DND-41 (cell line): ENCODE measurements at regions not wholly inside any gene's neighbourhood (a gene's known extent, or its start where the extent isn't known, plus 50 kb on each side); places are given as distances from the start of the nearest gene placed in this dataset.

Experiments
- ATAC-seq: fragments of 200-7000 bp; cut with Tn5 transposase; 3 replicates; pipeline ENCODE4 v1.9.1; 2021; ENCODE audit warnings: low read depth; ENCODE audit not compliant: insufficient read depth
- DNase-seq: peaks from one replicate; pipeline ENCODE4 v3.0.0-alpha.2; 2020
- H2AFZ ChIP-seq: 2 replicates; pipeline ENCODE4 v1.6.0; 2012; ENCODE audit warnings: low read depth, low read length
- H3K27ac ChIP-seq: 2 replicates; pipeline ENCODE4 v1.5.1; 2012; ENCODE audit warnings: low read length, inconsistent platforms
- H3K27me3 ChIP-seq: fragments of 200-600 bp; sonication (generic); 2 replicates; pipeline ENCODE4 v1.6.0; 2012; ENCODE audit warnings: low read length, mild to moderate bottlenecking, inconsistent platforms; ENCODE audit not compliant: insufficient read depth, poor library complexity
- H3K36me3 ChIP-seq: 2 replicates; pipeline ENCODE4 v1.5.1; 2012; ENCODE audit warnings: low read length, inconsistent platforms; ENCODE audit not compliant: insufficient read depth
- H3K4me1 ChIP-seq: 2 replicates; pipeline ENCODE4 v1.5.1; 2012; ENCODE audit warnings: mild to moderate bottlenecking, low read length; ENCODE audit not compliant: insufficient read depth
- H3K4me2 ChIP-seq: 2 replicates; pipeline ENCODE4 v1.6.0; 2012; ENCODE audit warnings: mild to moderate bottlenecking, moderate library complexity, low read length, inconsistent platforms; ENCODE audit not compliant: insufficient read depth
- H3K4me3 ChIP-seq, 2 experiments: fragments of 200-600 bp in 1 of 2; shearing (Covaris generic) in 1 of 2; 2 replicates each; pipeline ENCODE4 v1.5.1; 2012 to 2016; ENCODE audit warnings: inconsistent platforms in 2 of 2, low read length in 2 of 2, mild to moderate bottlenecking in 2 of 2, low read depth in 1 of 2, moderate library complexity in 1 of 2
- H3K79me2 ChIP-seq: 2 replicates; pipeline ENCODE4 v1.6.0; 2012; ENCODE audit warnings: low read length, inconsistent platforms; ENCODE audit not compliant: insufficient read depth
- H3K9ac ChIP-seq: 2 replicates; pipeline ENCODE4 v1.6.0; 2012; ENCODE audit warnings: low read depth, mild to moderate bottlenecking, inconsistent platforms, low read length, moderate library complexity
- H3K9me3 ChIP-seq: 2 replicates; pipeline ENCODE4 v1.5.1; 2012; ENCODE audit warnings: low read length, moderate library complexity, mild to moderate bottlenecking, inconsistent platforms; ENCODE audit not compliant: insufficient read depth, severe bottlenecking
- H4K20me1 ChIP-seq: 2 replicates; pipeline ENCODE4 v1.6.0; 2012; ENCODE audit warnings: low read length; ENCODE audit not compliant: insufficient read depth
- EZH2 ChIP-seq: IDR thresholded peaks from 3 replicates; pipeline ENCODE4 v1.6.1; 2012; ENCODE audit warnings: borderline replicate concordance, low read depth, mild to moderate bottlenecking, moderate library complexity, low read length, inconsistent platforms; ENCODE audit not compliant: severe bottlenecking
- TF ChIP-seq, protein P1 (sequence below): IDR thresholded peaks from 2 replicates; pipeline ENCODE4 v1.5.1; 2012; ENCODE audit warnings: borderline replicate concordance, low read length, moderate library complexity, mild to moderate bottlenecking; ENCODE audit not compliant: poor library complexity, severe bottlenecking; ENCODE audit errors: extremely low read depth

DNA sequence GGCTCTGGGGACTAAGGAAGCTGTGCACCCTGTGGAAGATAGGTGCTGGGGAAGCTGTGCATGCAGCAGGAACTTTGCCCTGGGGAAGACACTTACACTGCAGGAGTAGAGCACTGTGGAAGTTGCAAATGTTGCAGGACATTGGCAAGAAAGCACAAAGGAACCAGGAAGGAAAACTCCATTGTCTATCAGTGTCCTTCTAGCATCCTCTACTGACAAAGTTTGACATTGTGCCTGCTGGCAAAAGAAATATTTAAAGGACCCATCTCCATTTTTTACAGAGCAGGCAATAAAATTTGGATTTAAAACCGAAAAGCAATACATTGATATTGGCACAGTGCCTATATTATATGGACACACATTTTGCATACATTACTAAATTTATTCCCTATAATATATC is 394.1 kb downstream of the PBX1 start:
- Histone ChIP-seq H3K27ac (no peak overlapping the region), H4K20me1 (no peaks in the 10 kb centered on the region), H3K4me3 (no peak overlapping the region), H3K9ac (no peak overlapping the region), H3K9me3 (peaks cover 4% of the 10 kb centered on the region), H2AFZ (no peak overlapping the region), H3K36me3 (no peaks in the 10 kb centered on the region), H3K4me2 (no peak overlapping the region), H3K27me3 (peaks cover 3% of the 10 kb centered on the region), H3K79me2 (no peaks in the 10 kb centered on the region), H3K4me1 (no peaks in the 10 kb centered on the region)
- ATAC-seq, result no peak
- DNase-seq, result no peak
- TF ChIP-seq EZH2, result no peak
- TF ChIP-seq, protein P1, sequence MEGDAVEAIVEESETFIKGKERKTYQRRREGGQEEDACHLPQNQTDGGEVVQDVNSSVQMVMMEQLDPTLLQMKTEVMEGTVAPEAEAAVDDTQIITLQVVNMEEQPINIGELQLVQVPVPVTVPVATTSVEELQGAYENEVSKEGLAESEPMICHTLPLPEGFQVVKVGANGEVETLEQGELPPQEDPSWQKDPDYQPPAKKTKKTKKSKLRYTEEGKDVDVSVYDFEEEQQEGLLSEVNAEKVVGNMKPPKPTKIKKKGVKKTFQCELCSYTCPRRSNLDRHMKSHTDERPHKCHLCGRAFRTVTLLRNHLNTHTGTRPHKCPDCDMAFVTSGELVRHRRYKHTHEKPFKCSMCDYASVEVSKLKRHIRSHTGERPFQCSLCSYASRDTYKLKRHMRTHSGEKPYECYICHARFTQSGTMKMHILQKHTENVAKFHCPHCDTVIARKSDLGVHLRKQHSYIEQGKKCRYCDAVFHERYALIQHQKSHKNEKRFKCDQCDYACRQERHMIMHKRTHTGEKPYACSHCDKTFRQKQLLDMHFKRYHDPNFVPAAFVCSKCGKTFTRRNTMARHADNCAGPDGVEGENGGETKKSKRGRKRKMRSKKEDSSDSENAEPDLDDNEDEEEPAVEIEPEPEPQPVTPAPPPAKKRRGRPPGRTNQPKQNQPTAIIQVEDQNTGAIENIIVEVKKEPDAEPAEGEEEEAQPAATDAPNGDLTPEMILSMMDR, result no peak

DNA sequence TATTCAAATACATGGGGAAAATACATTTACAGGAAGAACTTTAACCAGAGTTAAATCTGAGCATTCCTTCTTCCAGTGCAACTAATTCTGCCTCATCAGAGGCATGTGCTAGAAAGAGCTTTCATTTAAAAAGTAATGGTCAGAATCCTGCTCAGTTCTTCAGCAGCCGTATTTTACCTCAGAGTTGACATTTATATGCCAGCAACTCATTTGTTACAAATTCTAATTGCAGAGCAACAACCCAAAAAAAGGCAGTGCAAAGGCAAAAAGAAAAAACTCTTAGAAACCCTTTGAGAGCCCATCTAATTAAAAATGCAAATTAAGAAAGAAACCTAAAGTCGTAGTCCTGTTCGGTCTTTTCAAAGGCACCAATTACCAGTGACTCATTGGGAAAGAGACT is 392.5 kb downstream of the PBX1 start:
- no peak for ATAC-seq
- Histone ChIP-seq H3K9ac (no peak overlapping the region), H3K36me3 (no peaks in the 10 kb centered on the region), H3K4me2 (no peak overlapping the region), H4K20me1 (no peaks in the 10 kb centered on the region), H3K27me3 (peaks cover 3% of the 10 kb centered on the region), H3K9me3 (peaks cover 4% of the 10 kb centered on the region), H2AFZ (no peak overlapping the region), H3K79me2 (no peaks in the 10 kb centered on the region), H3K27ac (no peak overlapping the region), H3K4me3 (no peak overlapping the region), H3K4me1 (no peaks in the 10 kb centered on the region)
- no peak for TF ChIP-seq EZH2
- TF ChIP-seq, protein P1, result no peak
- DNase-seq, result no peak

DNA sequence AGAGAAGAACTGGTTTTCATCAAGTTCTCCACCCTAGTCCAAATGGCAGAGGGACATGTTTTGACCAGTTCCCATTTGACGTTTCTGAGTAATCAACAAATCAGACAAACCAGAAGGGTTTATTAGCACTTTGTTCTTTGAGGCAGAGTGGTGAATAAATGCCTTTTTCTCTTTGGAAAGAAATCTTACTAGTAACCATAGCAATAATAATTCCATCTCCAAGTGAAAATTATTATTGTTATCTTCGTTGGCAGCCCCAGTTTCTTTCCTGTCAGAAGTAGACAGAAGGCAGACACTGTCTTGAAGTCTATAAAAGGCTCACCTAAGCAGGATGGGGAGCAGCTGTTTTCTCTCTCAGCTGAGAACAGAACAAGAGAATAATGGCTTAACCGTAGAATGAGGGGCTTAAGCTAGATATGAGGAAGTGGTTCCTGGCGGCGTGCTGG is 391.6 kb downstream of the PBX1 start:
- H3K4me1 ChIP-seq, result no peaks in the 10 kb centered on the region
- no peak overlapping the region for H3K4me3 ChIP-seq
- ATAC-seq, result no peak
- H3K27me3 ChIP-seq, result peaks cover 3% of the 10 kb centered on the region
- no peak for TF ChIP-seq EZH2
- TF ChIP-seq, protein P1, result no peak
- peaks cover 4% of the 10 kb centered on the region for H3K9me3 ChIP-seq
- H3K36me3 ChIP-seq, result no peaks in the 10 kb centered on the region
- no peaks in the 10 kb centered on the region for H3K79me2 ChIP-seq
- DNase-seq, result no peak
- no peak overlapping the region for H3K9ac ChIP-seq
- H2AFZ ChIP-seq, result no peak overlapping the region
- no peak overlapping the region for H3K4me2 ChIP-seq
- H3K27ac ChIP-seq, result no peak overlapping the region
- H4K20me1 ChIP-seq, result no peaks in the 10 kb centered on the region
